ENCODE measurements at regions not wholly inside any gene's neighbourhood (a gene's known extent, or its start where the extent isn't known, plus 50 kb on each side); places are given as distances from the start of the nearest gene placed in this dataset.

GRCh38 chr14:85459361-85460000 is 70.5 kb upstream of the FLRT2 start:
- TF ChIP-seq CTCF (IDR thresholded peaks at IDR 0.05; ENCODE audit: low read length, missing control alignments) = no peak
- H3K4me3 ChIP-seq (replicated peaks; ENCODE audit: low read depth, low read length) = no peak overlapping the region
- DNase-seq (ENCODE audit: low read depth) = no peak

GRCh38 chr14:85461432-85462133 is 68.4 kb upstream of the FLRT2 start:
- TF ChIP-seq CTCF (IDR thresholded peaks at IDR 0.05; ENCODE audit: low read length, missing control alignments) = no peak
- DNase-seq (ENCODE audit: low read depth) = no peak
- H3K4me3 ChIP-seq (replicated peaks; ENCODE audit: low read depth, low read length) = no peak overlapping the region

GRCh38 chr14:85463512-85463911 is 66.4 kb upstream of the FLRT2 start:
- no peak overlapping the region for H3K4me3 ChIP-seq (replicated peaks; ENCODE audit: low read depth, low read length)
- no peak for TF ChIP-seq CTCF (IDR thresholded peaks at IDR 0.05; ENCODE audit: low read length, missing control alignments)
- DNase-seq (ENCODE audit: low read depth) = no peak

GRCh38 chr14:85464135-85464895 is 65.6 kb upstream of the FLRT2 start:
- H3K4me3 ChIP-seq (replicated peaks; ENCODE audit: low read depth, low read length) = no peak overlapping the region
- DNase-seq (ENCODE audit: low read depth) = no peak
- TF ChIP-seq CTCF (IDR thresholded peaks at IDR 0.05; ENCODE audit: low read length, missing control alignments) = no peak

GRCh38 chr14:85466678-85467077 is 63.3 kb upstream of the FLRT2 start:
- TF ChIP-seq CTCF (IDR thresholded peaks at IDR 0.05; ENCODE audit: low read length, missing control alignments) = no peak
- no peak overlapping the region for H3K4me3 ChIP-seq (replicated peaks; ENCODE audit: low read depth, low read length)
- DNase-seq (ENCODE audit: low read depth) = no peak

GRCh38 chr14:85468816-85469215 is 61.1 kb upstream of the FLRT2 start:
- no peak for TF ChIP-seq CTCF (IDR thresholded peaks at IDR 0.05; ENCODE audit: low read length, missing control alignments)
- no peak for DNase-seq (ENCODE audit: low read depth)
- no peak overlapping the region for H3K4me3 ChIP-seq (replicated peaks; ENCODE audit: low read depth, low read length)

Data from fibroblast of pulmonary artery (primary cell).